ENCODE measurements at regions not wholly inside any gene's neighbourhood (a gene's known extent, or its start where the extent isn't known, plus 50 kb on each side); places are given as distances from the start of the nearest gene placed in this dataset.

GRCh38 chr20:51266353-51266752 is 243.4 kb upstream of the KCNG1 start:
- H3K4me1 ChIP-seq (ENCODE audit: control insufficient read depth, insufficient read depth, low read length) = no peaks in the 10 kb centered on the region
- no peak overlapping the region for H3K23ac ChIP-seq (ENCODE audit: low read depth, low read length)
- no peak overlapping the region for H2BK15ac ChIP-seq (ENCODE audit: low read depth, low read length)
- no peak overlapping the region for H3K4me3 ChIP-seq (ENCODE audit: insufficient read depth, low read depth, low read length)
- 39% methylated on average over 4 of the region's 7 CpGs; no CpG with 5 or more reads in 1 of the 2 experiments for WGBS, 2 experiments (ENCODE audit: extremely low coverage in 2 of 2, insufficient read length in 1 of 2)
- ATAC-seq (ENCODE audit: low read depth) = no peak
- H2BK120ac ChIP-seq (ENCODE audit: low read depth, low read length) = no peak overlapping the region
- no peaks in the 10 kb centered on the region for H3K9me1 ChIP-seq (ENCODE audit: insufficient read depth, low read length)
- no peak overlapping the region for H4K8ac ChIP-seq (ENCODE audit: low read depth in 2 of 2, low read length in 2 of 2)
- intact Hi-C loops (cut with micrococcal nuclease) (loop anchor here (10.0 kb wide), 1 partner anchor 62 kb away; no protein-coding TSS in a partner anchor), in situ Hi-C loops (cut with MboI; ENCODE audit: low sequenced_read_pairs) (no loop called here), dilution Hi-C loops (cut with HindIII; ENCODE audit: low sequenced_read_pairs, unreplicated experiment) (no loop called here)
- H2BK20ac ChIP-seq (ENCODE audit: low read depth, low read length) = no peak overlapping the region
- POLR2A ChIA-PET (ENCODE audit: unreplicated experiment) = no interaction called here
- H3K9ac ChIP-seq (ENCODE audit: low read depth, low read length) = no peak overlapping the region
- no peak overlapping the region for H3K14ac ChIP-seq (replicated peaks; ENCODE audit: low read depth, low read length)
- H3K27ac ChIP-seq (ENCODE audit: insufficient read depth, low read length) = no peak overlapping the region
- no peak overlapping the region for H3K18ac ChIP-seq (ENCODE audit: low read depth, low read length)
- CTCF ChIA-PET = no interaction called here
- no peak overlapping the region for H2AFZ ChIP-seq (replicated peaks; ENCODE audit: low read length, poor library complexity)
- no peak for TF ChIP-seq BHLHE40 (IDR thresholded peaks at IDR 0.05; ENCODE audit: low read depth, low read length)
- TF ChIP-seq RFX5 (IDR thresholded peaks at IDR 0.05; ENCODE audit: low read depth, low read length) = no peak
- TF ChIP-seq, protein P1, sequence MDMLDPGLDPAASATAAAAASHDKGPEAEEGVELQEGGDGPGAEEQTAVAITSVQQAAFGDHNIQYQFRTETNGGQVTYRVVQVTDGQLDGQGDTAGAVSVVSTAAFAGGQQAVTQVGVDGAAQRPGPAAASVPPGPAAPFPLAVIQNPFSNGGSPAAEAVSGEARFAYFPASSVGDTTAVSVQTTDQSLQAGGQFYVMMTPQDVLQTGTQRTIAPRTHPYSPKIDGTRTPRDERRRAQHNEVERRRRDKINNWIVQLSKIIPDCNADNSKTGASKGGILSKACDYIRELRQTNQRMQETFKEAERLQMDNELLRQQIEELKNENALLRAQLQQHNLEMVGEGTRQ (IDR thresholded peaks at IDR 0.05; ENCODE audit: low read depth, low read length) = no peak
- no peak for TF ChIP-seq RAD21 (IDR thresholded peaks at IDR 0.05; ENCODE audit: low read length)
- TF ChIP-seq SMC3 (IDR thresholded peaks at IDR 0.05; ENCODE audit: low read depth, low read length) = no peak
- no peak for TF ChIP-seq CHD1 (IDR thresholded peaks at IDR 0.05; ENCODE audit: low read depth, low read length)
- no peak for TF ChIP-seq ELK1 (IDR thresholded peaks at IDR 0.05; ENCODE audit: borderline replicate concordance, low read depth, low read length)
- H2BK5ac ChIP-seq (ENCODE audit: low read depth, low read length, poor library complexity, severe bottlenecking) = no peak overlapping the region
- no peak overlapping the region for H3K4me2 ChIP-seq (ENCODE audit: low read depth, low read length)
- no peak overlapping the region for H2AK5ac ChIP-seq (ENCODE audit: low read depth, low read length)
- H3K56ac ChIP-seq (ENCODE audit: extremely low read depth, insufficient read depth, low read length) = no peak overlapping the region
- H3K4ac ChIP-seq (ENCODE audit: low read depth, low read length) = no peak overlapping the region
- no peak overlapping the region for H4K91ac ChIP-seq (ENCODE audit: insufficient read depth, low read depth, low read length)
- no peak overlapping the region for H4K5ac ChIP-seq (ENCODE audit: low read depth, low read length)
- no peak overlapping the region for H2AK9ac ChIP-seq (replicated peaks; ENCODE audit: low read depth, low read length, poor library complexity)
- H3K79me1 ChIP-seq (ENCODE audit: low read depth in 1 of 2, low read length in 2 of 2) = no peaks in the 10 kb centered on the region
- H4K20me1 ChIP-seq (ENCODE audit: insufficient read depth, low read length) = no peaks in the 10 kb centered on the region
- no peak for DNase-seq
- no peaks in the 10 kb centered on the region for H3K36me3 ChIP-seq (ENCODE audit: control insufficient read depth, insufficient read depth, low read length)
- peaks cover 6% of the 10 kb centered on the region for H3K9me3 ChIP-seq (ENCODE audit: control insufficient read depth, insufficient read depth, low read length)
- H3K27me3 ChIP-seq (ENCODE audit: control insufficient read depth, insufficient read depth, low read length) = peaks cover 25% of the 10 kb centered on the region
- BruUV-seq (replicated peaks) = no TSS peak

Data from IMR-90 (cell line).